ENCODE measurements at regions not wholly inside any gene's neighbourhood (a gene's known extent, or its start where the extent isn't known, plus 50 kb on each side); places are given as distances from the start of the nearest gene placed in this dataset.
A peak's percentile ranks its signal among the peaks of the same experiment; 100 is the strongest.

GRCh38 chr18:66833646-66834045 lies 229.8 kb upstream of the CDH19 start:
- DNase-seq = no peak

DNA sequence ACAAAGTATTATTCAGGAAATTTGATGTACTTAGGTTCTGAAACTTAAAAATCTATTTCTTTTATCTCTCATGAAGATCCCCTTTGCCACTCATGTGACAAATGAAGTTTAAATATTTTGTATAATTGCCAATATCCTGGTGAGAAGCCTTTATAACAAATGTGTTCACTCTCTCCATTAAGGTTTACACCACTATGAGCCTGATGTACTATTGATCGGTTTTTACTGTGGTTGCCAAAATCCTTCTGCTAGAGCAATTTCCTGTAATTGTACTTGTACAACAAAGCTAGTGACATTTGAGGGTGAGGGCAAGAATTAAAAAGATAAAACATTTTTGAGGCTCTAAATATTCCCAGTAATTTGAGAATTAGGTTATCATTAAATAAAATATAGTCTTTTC lies 222.3 kb upstream of the CDH19 start:
- no peak for DNase-seq

GRCh38 chr18:66825347-66825746 lies 221.5 kb upstream of the CDH19 start:
- no peak for DNase-seq

DNA sequence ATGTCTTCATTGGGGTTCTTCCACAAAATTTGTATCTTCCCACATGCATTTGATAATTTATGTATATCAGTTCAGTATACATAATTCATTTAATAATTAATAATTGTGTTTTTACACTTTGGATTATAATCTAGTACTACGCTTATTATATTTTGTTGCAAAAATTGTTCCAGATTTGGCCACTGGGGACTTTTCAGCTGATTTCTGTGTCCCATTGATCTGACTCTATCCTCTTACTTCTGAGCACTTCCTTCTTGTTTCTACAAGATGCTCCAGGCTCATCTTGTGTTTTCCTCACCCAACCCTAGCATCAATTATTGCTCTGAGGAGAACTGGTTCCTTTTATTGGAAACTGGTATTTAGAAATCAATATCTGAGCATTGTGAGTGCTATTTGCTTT lies 215.3 kb upstream of the CDH19 start:
- no peak for DNase-seq

GRCh38 chr18:66813138-66813537 lies 209.2 kb upstream of the CDH19 start:
- no peak for DNase-seq

DNA sequence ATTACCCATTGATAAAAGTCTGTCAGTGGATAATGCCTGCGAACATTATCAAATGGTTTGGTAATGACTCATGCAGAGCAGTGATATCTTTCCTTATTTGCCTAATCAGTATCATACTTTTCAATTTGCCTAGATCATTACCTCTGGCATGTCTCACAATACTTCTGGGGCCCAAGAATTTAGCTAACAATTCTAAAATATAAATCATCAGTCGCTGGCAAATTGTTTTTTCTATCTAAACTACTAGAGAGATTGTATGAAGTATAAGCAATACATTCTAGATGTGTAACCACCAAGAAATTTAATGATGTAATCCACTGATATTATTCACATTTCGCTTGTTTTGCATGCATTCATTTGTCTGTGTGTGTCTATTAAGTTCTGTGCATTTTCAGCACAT lies 191.2 kb upstream of the CDH19 start:
- no peak for DNase-seq

DNA sequence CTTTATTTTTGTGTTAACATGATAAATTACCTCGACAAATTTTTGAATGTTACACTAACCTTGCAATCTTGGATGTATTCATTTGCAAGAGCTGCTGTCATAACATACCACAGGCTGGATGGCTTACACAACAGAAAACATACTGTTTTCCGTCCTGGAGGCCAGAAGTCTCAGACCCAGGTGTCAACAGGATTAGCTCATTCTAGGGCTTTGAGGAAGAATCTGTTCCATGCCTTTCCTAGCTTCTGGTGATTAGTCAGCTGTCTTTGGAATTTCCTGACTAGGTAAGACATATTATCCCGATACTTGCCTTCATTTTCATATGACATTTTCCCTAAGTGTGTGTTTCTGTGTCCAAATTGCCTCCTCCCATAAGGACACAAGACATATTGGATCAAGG lies 188.6 kb upstream of the CDH19 start:
- no peak for DNase-seq

GRCh38 chr18:66780609-66781008 lies 176.7 kb upstream of the CDH19 start:
- DNase-seq = no peak

DNA sequence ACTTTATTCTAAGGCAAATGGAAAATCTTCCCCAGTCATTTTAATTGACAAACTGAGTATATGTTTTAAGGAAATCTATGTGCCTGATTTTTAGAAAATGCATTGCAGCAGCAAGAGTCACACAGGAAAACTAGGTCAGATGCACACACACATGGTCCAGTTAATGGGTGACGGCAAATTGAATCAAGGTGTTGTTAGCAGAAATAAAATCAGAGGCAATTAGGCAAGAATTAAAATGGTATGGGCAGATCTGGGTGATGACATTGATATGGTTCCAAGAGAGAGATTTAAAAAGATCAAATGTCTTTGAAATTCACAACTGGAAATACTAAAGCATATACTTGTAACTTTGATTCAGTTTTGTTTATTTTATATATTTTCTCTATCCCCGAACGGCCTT lies 174.2 kb upstream of the CDH19 start:
- no peak for DNase-seq

DNA sequence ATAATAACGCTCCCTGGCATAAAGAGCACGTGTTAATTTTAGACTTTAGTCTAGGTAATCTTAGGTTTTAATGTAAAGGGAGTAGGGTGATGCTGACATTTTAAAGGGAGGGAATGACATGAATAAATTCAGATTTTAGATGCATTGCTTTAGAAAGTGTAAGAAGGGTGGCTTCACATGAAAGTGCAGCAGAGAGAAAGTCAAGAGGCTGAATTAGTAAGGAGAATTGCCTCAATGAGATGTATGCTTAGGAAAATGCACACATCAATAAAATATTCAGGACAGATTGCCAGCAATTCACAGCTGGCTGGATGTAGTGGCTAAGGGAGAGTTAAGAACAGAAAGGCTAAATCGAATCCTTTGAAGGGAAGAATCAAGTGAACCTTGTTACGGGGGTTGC lies 165.5 kb upstream of the CDH19 start:
- DNase-seq = no peak

DNA sequence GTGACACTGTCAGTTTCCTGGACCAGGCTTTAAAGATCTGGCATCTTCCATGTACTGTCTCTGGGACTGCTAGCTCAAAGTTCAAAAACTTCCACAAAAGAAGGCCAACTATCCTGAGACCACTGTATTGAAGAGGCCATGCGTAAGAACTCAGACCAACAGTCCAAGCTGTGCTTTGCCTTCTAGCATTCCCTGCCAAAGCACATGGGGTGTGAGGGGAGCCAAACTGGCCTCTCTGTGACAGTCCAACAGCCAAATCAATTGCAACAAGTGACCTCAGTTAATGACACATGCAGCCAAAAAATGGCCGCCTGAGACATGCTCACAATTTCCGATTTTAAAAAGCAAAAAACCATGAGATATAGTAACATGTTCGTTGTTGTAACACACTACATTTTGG lies 160.3 kb upstream of the CDH19 start:
- DNase-seq = no peak

GRCh38 chr18:66761166-66761565 lies 157.3 kb upstream of the CDH19 start:
- no peak for DNase-seq

- no peak for DNase-seq
Observed at GRCh38 chr18:66760559-66760958, 156.7 kb upstream of the CDH19 start.

GRCh38 chr18:66759050-66759828 lies 155.3 kb upstream of the CDH19 start:
- DNase-seq = no peak

- no peak for DNase-seq
Observed at GRCh38 chr18:66757946-66758345, 154.1 kb upstream of the CDH19 start.

- DNase-seq = no peak
Observed at GRCh38 chr18:66754335-66754734, 150.4 kb upstream of the CDH19 start.

GRCh38 chr18:66752733-66753132 lies 148.8 kb upstream of the CDH19 start:
- no peak for DNase-seq

DNA sequence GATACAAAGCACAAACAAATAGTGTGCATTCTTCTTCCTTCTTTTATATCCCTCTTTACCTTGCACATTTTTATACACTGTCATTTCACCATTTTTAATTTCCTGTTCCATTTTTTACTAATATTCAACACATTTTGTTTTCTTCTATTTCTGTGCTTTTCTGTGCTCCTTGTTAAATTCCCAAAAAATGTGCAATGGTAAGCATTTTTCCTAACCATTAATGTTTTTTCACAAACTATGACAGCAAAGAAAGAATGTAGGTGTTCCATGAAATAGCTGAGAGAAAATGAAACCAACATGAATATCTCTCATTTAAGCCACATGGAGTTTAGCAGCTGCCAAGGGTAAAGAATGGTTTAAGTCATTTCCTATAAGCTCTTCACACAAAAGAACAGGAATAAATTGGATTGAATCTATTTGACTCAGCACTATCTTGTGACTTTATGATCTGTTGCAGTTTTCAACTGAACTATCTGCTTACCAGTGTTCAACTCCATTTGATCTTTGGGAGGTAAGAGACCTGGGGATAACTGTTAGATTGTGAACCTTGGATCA lies 145.7 kb upstream of the CDH19 start:
- DNase-seq = no peak

DNA sequence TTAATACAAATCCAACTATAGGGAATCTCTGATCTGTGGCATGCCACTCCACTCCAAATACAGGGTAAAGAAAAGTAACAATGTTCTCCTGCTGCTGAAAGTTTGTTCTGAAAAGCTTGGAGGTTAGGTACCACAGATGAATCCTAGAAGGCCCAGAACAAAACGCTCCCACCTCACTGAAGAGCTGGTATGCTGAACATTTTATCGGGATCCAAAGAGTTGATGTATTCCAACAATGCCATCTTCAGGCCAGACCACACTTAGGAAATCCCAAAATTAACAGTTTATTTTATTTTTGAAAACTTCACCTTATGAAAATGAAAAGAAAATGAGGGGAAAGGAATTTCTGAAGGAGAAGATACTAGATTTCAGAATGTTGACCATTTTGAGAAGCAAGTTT lies 145.1 kb upstream of the CDH19 start:
- peak; percentile 5 to 6 for DNase-seq

DNA sequence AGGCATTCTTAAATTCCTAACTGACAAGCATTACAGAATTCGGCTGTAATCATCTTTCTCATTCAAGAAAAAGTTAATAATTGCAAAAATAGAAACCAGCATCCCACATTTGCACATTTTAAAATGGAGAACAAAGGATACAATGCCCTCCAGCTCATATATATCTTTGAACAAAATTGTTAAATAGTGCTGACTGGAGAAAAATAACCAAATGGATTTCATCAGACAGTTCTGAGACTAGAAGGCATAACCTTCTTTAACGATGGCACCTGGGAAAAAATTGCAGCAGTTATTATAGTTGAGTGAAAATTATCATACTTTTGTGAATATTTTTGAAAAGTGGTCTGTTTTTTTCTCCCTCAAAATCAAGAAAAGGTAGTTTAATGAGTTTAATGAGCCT lies 138.9 kb upstream of the CDH19 start:
- no peak for DNase-seq

DNA sequence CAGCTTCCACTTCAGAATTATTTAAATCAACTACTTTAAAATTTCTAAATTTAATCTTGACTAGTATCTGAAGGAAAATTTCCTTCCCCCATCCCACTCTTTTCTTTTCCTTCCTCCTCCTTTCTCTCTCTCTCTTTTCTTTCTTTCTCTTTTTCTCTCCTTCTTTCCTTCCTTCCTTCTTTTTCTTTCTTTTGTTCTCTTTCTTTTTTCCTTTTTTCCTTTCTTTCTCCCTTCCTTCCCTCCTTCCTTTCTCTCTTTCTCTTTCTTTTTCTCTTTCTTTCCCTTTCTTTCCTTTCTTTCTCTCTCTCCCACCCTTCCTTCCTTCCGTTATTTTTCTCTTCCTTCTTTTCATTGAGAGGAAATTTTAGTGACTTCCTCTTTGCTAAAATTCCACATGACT lies 132.0 kb upstream of the CDH19 start:
- DNase-seq = no peak

DNA sequence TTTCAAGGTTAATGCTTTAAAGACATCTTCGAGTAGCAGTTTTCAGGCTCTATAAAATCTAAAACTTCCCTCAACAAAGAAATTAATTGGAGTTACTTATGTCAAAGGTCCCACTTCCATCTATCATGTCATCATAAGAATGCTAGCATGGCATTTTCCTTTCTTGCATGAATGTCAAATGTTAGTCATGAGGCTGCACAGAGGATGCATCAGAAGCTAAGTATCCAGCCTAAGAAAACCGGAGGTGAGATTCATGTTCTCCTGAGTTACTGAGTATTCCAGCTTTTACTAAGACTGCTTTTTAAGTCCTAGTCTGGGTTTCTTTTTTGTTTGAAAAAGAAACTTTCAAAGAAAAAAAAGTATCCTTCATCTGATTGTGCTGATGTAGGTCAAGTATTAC lies 130.6 kb upstream of the CDH19 start:
- DNase-seq = no peak

GRCh38 chr18:66731890-66732289 lies 128.0 kb upstream of the CDH19 start:
- no peak for DNase-seq

DNA sequence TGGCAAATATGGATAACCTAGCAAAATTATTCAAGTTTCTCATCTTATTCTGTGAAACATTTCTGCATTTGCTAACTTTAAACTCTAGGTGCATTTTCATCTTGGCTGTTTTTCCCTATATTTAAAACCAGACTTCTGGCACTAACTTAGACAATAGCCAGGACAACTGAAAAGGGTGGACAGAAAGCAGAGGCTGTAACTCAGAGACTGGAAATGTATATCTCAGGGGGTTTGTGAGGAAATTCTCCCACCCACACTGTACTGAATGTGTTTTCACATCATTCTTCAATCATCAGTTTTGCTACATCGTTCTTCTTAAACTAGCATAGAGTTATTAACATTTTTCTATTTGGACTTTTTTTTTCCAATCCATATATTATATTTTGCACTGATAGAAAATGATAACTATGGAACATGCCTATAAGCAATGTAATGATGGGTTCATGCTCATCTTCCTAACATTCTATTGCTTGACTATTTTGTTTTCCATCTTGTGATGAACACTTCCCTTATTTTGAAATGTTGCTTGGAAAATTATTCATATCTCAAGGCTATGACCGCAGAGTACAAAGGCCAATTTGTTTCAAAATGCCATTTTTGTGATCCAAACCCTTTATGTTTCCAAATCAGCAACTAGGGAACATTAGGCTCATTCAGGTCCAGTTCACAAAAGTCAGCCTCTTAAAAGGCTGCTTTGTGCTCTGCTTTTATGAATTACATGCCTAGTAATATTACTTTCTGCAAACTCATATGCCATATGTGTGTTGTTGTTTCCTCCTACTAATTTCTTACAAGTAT lies 125.8 kb upstream of the CDH19 start:
- DNase-seq = no peak
